NCI-H187 (cell line): ENCODE measurements at regions not wholly inside any gene's neighbourhood (a gene's known extent, or its start where the extent isn't known, plus 50 kb on each side); places are given as distances from the start of the nearest gene placed in this dataset.
"Not testable (repeated sequence)": the region's sequence is repeated elsewhere in the genome, so short reads cannot be mapped to it uniquely, and the experiment has no call there.

ENCODE experiments used
- DNase-seq, 2 experiments: peaks; one replicate each; lab custom pipeline; 2025; lab: John Stamatoyannopoulos, UW

- DNase-seq: no peak
Measured at GRCh38 chr5:39696672-39697398, 272.1 kb upstream of the DAB2 start.

GRCh38 chr5:39691993-39692392 is 267.2 kb upstream of the DAB2 start:
- no peak for DNase-seq

- DNase-seq: no peak
Measured at GRCh38 chr5:39691136-39691535, 266.4 kb upstream of the DAB2 start.

GRCh38 chr5:39689919-39690318 is 265.1 kb upstream of the DAB2 start:
- DNase-seq: no peak

GRCh38 chr5:39687924-39688323 is 263.1 kb upstream of the DAB2 start:
- DNase-seq: not testable (repeated sequence)

GRCh38 chr5:39680213-39680612 is 255.4 kb upstream of the DAB2 start:
- no peak for DNase-seq

GRCh38 chr5:39678534-39678933 is 253.8 kb upstream of the DAB2 start:
- no peak for DNase-seq

- DNase-seq: no peak
Measured at GRCh38 chr5:39675676-39676075, 250.9 kb upstream of the DAB2 start.

- DNase-seq: no peak
Measured at GRCh38 chr5:39674209-39675082, 249.7 kb upstream of the DAB2 start.

- DNase-seq: no peak
Measured at GRCh38 chr5:39671561-39671961, 246.8 kb upstream of the DAB2 start.

- DNase-seq: no peak
Measured at GRCh38 chr5:39670955-39671354, 246.2 kb upstream of the DAB2 start.

GRCh38 chr5:39670391-39670790 is 245.6 kb upstream of the DAB2 start:
- no peak for DNase-seq

- DNase-seq: no peak
Measured at GRCh38 chr5:39668980-39669379, 244.2 kb upstream of the DAB2 start.

- no peak for DNase-seq
Measured at GRCh38 chr5:39665328-39665727, 240.5 kb upstream of the DAB2 start.

GRCh38 chr5:39662945-39663344 is 238.2 kb upstream of the DAB2 start:
- DNase-seq: no peak

- DNase-seq: no peak
Measured at GRCh38 chr5:39661026-39661779, 236.4 kb upstream of the DAB2 start.

GRCh38 chr5:39660020-39660419 is 235.2 kb upstream of the DAB2 start:
- no peak for DNase-seq

GRCh38 chr5:39658866-39659265 is 234.1 kb upstream of the DAB2 start:
- DNase-seq: no peak

- DNase-seq: no peak
Measured at GRCh38 chr5:39657943-39658342, 233.2 kb upstream of the DAB2 start.

- no peak for DNase-seq
Measured at GRCh38 chr5:39656600-39656999, 231.8 kb upstream of the DAB2 start.

- DNase-seq: no peak
Measured at GRCh38 chr5:39654715-39655114, 229.9 kb upstream of the DAB2 start.

- not testable (repeated sequence) for DNase-seq
Measured at GRCh38 chr5:39652481-39652880, 227.7 kb upstream of the DAB2 start.

GRCh38 chr5:39652036-39652435 is 227.3 kb upstream of the DAB2 start:
- DNase-seq: no peak
